NCI-H748 (cell line): ENCODE measurements at regions not wholly inside any gene's neighbourhood (a gene's known extent, or its start where the extent isn't known, plus 50 kb on each side); places are given as distances from the start of the nearest gene placed in this dataset.

ENCODE experiments used
- DNase-seq: peaks from one replicate; lab custom pipeline; 2025; ENCODE audit not compliant: unreplicated experiment; lab: John Stamatoyannopoulos, UW

DNA sequence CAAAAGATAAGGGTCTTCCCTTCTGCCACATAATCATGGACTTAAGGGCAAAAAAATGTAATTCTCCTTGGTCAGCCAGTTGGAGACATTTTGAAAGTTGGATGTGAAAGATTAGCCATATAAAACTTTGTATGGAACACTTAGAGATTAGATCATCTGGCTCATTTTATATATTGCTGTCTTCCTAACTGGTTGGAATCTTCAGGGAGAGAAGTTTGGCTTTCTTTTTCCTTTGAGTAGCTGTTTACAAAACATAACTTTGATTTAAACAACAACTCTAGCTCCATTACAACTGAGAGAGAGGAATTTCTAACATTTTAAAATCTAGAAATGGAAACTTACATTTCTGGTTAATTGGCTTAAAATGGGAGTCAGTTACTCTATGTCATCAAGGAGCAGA lies 132.7 kb downstream of the RDH14 start:
- DNase-seq: no peak

DNA sequence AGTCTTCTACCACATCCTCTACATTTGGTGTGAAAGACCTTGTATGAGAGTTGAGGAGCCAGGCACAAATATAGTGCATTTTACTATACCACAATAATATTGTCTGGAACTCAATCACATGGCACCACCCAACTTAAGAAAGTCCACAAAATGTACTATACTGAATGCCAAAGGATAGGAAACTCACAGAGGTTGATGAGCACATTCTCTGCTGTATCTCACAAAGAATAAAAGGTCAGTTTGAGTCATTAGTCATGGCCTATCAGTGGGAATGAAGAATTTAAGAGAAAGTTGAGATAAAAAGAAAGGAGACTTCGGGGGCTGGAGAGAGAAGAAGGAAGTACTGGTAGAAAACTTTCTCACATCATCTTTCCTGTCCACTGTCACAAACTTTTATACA lies 134.3 kb downstream of the RDH14 start:
- DNase-seq: no peak

DNA sequence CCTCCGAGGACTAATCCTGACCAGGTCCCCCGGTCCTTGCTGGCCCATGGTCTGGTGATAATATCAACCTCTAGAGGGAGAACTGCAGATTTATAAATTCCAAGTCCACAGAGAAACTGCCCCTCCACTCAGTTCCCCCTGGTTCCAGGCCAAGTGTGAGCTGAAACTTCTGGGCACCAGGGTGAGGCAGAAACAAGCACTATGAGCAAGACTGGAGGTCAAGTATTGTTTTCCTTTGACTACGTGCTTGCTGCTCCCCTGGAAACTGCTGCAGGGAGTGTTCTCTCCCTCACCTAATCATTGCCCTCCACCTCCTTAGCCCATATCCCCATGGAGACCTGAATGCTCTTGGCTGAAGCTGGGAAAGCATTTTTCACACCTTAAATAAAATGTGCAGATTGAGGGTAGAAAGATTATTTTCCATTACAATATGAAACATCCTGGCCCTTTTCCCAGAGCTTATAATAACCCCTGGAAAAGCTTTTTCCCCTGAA lies 135.2 kb downstream of the RDH14 start:
- DNase-seq: peak; percentile 24

DNA sequence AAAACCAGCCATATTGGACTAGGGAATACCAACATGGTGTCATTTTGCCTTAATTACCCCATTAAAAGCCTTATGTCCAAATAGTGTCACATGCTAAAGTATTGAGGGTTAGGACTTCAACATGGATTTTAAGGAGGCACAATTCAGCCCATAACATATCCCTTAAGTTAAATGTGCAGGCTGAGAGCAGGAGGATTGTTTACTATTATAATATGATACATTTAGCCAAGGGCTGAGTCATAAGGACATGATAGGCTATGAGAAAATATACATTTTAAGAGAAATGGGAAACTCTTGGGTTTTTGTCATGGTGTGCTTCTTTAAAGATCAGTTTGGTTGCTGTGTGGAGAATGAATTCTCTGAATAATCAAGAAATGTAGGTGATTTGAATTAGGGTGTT lies 136.8 kb downstream of the RDH14 start:
- no peak for DNase-seq

DNA sequence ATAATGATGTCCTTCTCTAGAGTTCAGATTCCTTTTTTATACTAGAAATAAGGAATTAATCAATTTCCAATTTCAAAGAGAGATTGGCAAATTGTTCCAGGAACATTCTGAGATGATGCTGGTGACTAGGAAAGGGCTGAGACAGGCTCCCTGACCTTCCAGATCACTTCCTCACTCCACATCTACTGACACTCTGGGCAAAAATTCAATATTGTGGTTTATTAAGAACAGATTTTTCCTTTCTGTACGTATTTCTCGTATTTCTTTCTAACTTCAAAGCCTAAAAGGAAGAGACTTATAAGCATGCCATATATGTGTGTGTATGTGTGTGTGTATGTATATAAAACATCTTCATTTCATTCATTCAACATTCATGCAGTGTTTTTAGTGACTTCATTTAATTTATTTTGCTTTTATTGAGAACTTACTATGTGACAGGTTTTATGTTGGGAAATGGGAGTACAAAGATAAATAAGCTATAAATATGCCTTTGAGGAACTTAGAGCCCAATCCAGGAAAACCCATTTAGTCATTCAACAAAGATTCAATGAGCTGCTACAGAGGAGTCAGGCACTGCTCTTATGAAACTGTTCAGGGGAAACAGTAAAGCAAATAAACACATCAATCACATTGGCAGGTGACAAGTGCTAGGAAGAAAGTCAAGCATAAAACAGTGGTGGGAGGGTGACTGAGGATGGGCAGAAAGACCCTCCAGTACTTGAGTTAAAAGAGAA lies 137.9 kb downstream of the RDH14 start:
- peak; percentile 40 for DNase-seq

DNA sequence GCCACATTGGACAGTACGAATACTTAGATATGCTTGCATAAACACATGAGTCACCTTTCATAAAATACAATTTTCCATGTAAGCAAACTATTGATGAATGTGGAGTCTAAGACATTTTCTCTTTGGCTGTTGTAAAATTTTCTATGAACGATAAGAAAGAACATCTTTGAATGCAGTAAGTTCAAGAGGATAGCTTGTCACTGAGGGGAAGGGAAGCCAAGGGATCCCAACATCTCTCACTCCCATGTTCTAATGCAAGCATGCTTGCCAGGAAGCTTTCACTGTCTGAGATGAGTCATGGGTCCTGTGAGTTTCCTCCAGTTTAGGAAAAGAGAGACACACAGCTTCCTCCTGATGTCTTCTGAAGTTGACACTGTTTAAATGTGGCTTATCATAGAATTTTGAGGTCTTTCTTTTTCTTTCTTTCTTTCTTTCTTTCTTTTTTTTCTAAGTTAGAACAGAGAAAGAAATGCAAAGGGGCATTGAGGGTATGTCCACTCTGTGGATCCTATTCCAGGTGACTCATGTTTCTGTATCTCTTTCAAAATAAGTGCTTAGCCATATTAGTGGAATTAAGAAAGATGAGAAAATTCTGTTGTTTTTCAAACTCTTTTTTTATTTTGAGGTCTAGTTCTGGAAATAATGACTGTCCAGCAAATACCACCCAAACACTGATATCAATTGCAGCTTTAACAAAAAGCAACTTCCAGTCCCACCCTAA lies 146.6 kb downstream of the RDH14 start:
- no peak for DNase-seq

DNA sequence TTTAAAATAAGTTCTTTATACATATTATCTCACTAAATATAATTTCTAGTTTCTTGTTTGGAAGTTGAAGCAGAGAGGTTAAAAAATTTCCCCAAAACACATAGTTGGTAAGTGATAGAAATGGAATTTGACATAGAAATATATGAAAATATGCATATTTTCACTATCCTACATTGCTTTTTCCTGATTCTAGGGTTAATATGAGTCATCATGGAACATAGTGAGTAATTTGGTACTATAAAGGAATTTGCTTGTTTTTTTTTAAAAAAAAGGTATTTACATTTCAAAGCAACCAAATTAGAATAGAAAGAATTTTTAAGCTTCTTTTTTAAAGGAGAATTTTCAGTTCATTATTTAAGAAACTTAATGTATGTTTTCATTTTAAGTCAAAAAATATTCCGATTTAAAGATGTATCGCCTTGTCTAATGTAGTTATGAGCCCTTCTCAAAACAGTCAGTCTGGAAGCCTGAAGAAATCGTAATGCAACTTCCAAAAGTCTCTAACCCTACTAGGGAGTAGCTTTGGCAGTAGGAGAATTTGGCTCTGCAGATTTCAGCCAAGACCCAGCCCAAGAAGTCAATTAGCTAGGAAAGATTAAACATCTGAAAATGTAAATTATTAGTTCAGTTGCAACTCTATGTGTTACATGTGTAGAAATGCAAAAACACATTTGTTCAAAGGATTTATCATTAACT lies 147.3 kb downstream of the RDH14 start:
- no peak for DNase-seq

DNA sequence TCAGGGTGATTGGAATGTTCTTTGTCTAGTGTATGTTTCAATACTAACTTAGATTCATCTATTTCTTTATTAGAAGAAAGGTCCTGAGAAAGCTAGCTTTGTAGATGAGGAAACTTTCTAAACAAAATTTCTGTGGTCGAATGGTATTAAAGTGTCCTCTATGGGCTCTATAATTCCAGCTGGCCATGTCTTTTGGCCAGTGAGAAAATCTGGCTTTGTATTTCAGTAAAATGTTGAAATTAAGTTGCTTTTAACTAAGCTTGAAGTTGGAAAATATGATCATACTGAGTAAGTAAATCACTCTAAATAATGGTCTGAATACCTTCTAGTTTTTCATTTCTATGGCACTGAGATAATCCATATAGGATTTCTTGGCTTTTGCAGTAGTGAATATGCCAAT lies 148.8 kb downstream of the RDH14 start:
- DNase-seq: no peak

DNA sequence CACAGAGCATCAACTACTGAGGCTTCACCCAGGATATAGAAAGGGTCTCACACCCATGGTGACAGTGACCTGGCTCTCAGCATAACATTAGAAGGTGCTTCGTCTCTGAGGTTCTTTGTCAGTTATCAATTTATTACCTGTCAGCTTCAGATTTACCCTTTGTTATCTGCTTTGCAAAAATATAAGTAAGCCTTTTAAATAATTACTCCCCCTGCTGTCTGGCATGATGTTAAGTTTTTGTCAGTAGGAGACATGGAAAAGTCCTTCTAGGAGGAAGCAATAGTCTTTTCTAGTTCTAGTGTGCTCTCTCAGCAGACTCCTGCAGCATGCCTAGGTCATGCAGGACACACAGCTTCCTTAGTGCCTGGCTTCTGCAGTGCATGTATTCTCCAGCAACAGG lies 149.9 kb downstream of the RDH14 start:
- DNase-seq: no peak

DNA sequence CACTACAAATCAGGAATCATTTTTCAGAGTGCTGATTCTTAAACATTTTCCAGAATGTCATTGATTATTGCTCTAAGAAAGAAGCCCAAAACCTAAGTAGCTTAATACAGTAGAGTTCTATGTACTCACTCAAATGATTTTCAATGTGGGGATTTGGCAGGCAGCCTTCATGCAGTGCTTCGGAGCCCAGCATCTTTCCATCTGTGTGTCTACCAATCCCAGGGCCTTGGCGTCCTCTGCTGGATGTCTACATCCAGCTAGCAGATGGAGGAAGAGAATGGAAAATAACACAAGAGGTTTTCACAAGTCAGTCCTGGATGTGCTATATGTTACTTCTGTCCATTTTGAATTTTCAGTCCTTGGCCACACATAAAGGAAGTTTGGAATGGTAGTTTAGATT lies 151.8 kb downstream of the RDH14 start:
- no peak for DNase-seq

DNA sequence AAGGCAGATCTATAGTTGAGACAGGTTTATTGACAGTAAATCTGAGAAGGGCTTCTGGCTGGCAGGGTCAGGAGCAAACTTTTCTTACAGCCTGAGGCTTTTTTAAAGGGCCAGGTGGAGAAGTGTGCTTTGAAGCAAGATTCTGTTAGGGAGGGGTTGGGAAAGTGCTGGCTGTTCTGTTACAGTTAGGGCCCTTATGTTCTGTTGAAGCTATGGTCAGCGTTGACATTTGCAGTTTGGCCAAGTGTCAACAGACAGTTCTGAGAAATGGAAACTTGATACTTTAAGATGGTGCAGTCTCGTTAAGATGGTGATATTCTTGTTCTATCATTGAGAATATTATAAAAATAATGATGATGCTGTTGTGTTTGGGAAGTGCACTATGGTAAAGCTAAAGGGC lies 154.2 kb downstream of the RDH14 start:
- no peak for DNase-seq

DNA sequence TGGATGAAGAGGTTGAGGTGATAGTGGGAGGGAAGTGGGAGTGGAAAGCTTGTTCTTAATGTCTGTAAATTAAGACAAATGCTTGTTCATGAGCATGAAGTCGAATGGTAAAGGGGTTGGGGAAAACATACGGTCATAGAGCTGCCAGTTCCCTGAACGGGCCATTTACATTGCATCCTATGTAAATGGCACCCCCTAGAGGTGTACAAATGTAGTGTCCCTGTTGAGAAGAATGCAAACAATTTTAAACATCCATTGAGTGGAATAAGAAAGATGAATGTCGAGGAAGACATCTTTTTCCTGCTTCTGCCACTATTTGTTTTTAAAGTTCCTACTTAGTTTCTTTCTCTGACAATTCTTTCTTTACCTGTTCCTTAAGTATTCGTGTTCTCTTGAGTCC lies 155.7 kb downstream of the RDH14 start:
- DNase-seq: no peak

DNA sequence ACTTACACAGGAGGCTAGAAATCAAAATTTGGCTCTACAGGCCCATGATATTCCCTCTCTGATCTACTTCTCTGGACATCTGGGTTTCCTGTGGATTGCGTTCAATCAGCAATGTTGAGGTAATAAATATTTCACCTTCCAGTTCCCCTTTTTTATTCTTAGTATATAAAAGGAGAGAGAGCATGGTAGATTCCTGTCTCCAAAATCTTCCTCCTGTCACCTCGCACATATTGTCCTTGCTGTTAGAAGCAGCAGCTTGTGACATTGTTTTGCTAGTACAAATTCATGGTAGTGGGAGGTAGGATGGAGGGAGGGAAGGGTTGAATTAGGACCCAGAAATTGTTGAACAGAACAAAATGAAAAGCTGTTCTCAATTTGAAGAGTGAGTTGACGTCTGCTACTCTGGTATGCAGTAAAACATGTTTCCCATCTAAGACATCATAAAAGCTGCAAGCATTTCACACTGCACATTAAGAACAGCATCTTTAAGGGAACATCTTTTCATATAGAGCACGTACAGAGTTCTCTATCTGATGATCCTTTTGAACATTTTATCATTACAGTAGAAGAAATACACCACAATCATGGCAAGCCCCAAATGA lies 156.4 kb downstream of the RDH14 start:
- no peak for DNase-seq

DNA sequence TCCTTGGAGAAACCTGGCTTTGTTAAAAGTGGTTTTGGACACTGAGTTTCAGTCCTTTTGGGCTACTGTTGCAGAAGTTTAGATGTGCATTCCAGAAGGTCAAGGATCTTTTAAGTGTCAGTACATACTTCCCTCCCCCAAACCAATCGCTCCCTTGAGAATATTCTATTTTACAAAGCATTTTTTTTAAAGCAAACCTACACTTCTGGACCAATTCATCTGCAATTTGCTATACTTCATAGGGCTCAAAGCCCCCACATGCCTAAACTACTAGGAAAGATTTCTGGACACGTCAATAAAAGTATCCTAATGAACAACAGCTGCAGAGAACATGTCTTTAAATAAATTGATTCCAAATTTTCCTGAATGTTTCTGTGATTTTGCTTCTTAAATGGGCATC lies 157.6 kb downstream of the RDH14 start:
- no peak for DNase-seq

DNA sequence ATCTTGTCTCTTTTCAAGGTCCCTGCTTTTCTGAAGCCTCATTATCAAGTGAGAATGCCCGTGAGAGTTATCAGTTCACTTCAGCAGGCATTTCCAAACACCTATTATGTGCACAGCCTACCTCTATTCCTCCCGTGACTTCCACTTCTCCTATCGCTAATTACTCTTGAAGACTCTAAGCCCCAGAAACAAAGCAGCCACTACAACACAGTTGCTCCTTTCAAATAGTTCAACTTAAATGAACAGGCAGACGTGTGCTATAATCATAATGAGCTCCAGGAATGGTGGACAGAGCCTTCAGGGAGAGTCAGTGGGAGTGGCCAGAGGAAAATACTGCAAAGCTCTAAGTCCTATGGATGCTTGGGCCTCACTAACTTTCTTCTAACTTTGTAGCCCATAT lies 159.0 kb downstream of the RDH14 start:
- DNase-seq: no peak

DNA sequence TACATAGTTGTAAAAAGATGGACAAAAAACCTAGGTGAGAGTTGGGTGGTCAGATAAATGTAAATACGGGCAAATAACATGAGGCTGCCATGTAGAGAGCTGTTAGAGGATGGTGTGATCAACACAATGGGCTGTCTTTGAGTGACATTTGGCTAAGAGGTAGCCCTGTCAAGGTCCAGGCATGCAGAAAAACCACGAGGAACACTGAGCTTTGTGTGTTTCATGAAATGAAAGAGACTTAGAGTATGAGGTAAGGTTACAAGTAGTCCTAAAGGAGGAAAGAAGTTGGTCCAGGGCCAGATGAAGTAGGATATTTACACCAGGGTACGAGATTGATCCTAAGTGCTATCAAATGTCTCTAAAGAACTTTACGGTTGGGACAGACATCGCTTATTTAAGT lies 160.9 kb downstream of the RDH14 start:
- no peak for DNase-seq

DNA sequence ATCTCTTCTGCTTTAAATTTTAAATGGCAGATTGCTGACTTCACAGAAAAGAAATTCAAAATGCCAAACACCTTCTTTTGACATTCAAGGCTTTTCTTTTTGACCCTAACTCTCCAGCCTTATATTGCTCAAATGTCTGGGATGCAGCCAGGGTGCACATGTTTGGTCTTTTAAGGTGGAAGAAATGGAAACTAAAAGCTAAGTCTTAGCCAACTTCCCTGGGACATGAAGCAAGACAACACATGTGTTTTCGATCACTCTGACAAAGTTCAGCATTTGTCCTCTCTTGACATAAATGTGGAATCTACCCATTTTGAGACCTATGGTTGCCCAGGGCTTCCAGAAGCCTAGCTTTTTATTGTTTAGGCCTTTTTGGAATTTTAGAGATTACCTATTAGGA lies 161.6 kb downstream of the RDH14 start:
- no peak for DNase-seq

DNA sequence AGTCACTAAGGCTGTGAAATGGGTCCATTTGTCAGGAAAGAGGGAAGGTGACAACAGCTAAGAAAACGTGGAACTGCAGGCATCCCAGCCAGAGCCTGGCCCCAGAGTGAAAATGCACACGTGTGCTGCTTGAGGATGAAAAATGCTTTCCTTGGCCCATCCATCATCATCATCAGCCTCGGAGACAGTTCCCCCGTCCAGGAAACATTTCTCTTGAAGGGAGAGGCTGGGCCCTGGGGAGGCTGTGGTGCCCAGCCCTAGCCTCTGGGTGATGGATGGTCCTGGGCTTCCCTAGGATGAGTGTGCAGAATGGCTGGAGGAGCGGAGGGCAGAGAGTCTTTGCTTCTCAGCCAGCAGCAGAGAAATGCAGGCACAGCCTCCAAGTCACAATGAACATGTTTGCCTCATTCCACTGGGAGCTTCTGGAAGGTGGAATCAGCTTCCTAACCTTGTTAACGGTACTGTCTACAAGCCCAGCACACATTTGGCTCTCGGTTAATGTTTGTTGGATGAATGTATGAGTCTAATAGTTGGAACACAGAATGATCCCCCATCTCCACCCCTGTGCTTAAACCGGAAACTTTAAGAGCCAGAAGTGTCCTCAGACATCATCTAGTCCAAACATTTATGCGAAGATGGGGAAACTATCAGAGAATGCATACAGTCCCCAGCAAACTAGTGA lies 164.0 kb downstream of the RDH14 start:
- no peak for DNase-seq

DNA sequence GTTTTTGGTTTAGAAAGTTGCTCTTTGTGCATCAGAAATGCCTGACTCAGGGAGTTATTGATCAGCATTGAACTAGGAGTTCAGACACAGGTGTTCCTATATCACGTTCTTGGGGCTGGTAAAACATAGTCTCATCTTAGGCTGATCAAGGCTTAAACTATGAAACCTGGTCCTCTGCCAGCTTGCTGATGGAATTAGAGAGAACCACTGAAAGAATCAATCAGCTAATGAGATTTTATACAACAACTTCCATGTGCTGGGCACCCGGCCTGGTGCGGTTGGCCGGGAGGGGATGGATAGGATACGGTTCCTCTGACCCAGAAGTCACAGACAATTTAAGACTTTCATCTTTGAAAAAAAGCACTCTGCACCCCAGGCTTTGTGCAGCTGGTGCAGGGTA lies 164.9 kb downstream of the RDH14 start:
- no peak for DNase-seq

DNA sequence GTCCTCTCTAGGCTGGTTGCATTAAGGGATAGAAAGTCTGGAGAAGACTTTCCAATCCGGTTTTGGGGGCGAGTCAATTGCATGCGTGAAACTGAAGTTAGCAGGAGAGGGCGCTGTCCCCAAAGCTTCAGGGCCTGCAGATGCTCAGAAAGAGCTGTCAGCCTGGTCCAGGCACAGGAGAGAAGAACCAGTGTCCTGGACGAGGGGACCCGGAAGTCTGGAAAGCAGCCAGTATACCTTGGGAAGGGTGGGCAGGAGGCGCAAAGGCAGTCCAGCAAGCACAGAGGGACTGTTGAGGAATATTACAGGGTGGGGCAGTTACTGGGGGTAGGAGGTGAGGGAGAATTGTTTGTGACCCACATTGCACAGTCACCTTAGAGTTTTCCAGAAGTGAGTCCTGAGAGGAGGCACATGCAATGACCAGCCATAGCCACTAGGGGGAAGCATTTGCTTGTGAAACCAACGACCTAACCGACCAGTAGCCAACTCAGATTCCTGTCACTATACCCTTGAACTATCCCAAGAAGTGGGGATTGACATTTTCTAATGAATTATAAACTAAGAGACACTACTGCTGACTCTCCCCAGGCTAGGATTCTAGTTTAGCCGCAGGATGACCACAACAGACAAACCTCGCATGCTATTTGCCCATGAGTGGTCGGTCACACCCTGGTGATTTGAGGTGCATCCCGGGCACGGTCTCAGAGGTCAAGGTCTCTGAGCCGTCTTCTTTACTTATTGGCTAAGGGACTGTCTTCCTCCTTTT lies 172.8 kb downstream of the RDH14 start:
- peak; percentile 67 for DNase-seq
